ENCODE measurements at regions not wholly inside any gene's neighbourhood (a gene's known extent, or its start where the extent isn't known, plus 50 kb on each side); places are given as distances from the start of the nearest gene placed in this dataset.

- TF ChIP-seq HIC1 (tag by site-specific recombination; IDR thresholded peaks at IDR 0.05) (no peak), SCRT2 (tag by site-specific recombination; IDR thresholded peaks at IDR 0.05) (peak; percentile 37; the same call in 1 of the 2 replicates), ZNF10 (tag by site-specific recombination; IDR thresholded peaks at IDR 0.05) (no peak), ZFP3 (tag by site-specific recombination; IDR thresholded peaks at IDR 0.05; ENCODE audit: low read depth) (0 out of 2 replicates have a peak, but pooled peaks have one; percentile 26), YY1 (tag by site-specific recombination; IDR thresholded peaks at IDR 0.05) (no peak), FEZF1 (tag by site-specific recombination; IDR thresholded peaks at IDR 0.05) (peak; percentile 92), KLF9 (tag by site-specific recombination; IDR thresholded peaks at IDR 0.05; ENCODE audit: low read depth) (0 out of 2 replicates have a peak, but pooled peaks have one; percentile 28), ZNF175 (tag by site-specific recombination; IDR thresholded peaks at IDR 0.05) (no peak), ZEB2 (tag by site-specific recombination; IDR thresholded peaks at IDR 0.05) (peak; percentile 45; the same call in 1 of the 2 replicates), ZNF488 (tag by site-specific recombination; IDR thresholded peaks at IDR 0.05) (peak; percentile 87), ZNF155 (tag by site-specific recombination; IDR thresholded peaks at IDR 0.05) (no peak), ZNF596 (tag by site-specific recombination; IDR thresholded peaks at IDR 0.05) (peak; percentile 64), OSR2 (tag by site-specific recombination; IDR thresholded peaks at IDR 0.05) (peak; percentile 90), ZNF423 (tag by site-specific recombination; IDR thresholded peaks at IDR 0.05) (peak; percentile 80; the same call in 1 of the 2 replicates), ZNF24 (tag by site-specific recombination; IDR thresholded peaks at IDR 0.05) (peak; percentile 78), ZSCAN30 (tag by site-specific recombination; IDR thresholded peaks at IDR 0.05) (peak; percentile 79)
Measured at GRCh38 chr5:124263680-124264491, 482.6 kb downstream of the ZNF608 start (continued).

GRCh38 chr5:124262991-124263571 is 483.4 kb downstream of the ZNF608 start:
- Histone ChIP-seq H3K36me3 (ENCODE audit: control insufficient read depth in 2 of 2, insufficient read depth in 1 of 2, low read length in 2 of 2) (no peaks in the 10 kb centered on the region), H3K27ac (ENCODE audit: extremely low read depth, low read depth, low read length) (no peak overlapping the region), H3K4me1 (ENCODE audit: control insufficient read depth, insufficient read depth, low read length) (peaks cover 14% of the 10 kb centered on the region), H3K9me3 (ENCODE audit: control insufficient read depth, insufficient read depth, low read depth, low read length) (no peaks in the 10 kb centered on the region), H3K4me3 (ENCODE audit: low read depth, low read length) (no peak overlapping the region)
- POLR2A ChIA-PET: no interaction called here
- CTCF ChIA-PET: no interaction called here
- TF ChIP-seq ZNF692 (tag by site-specific recombination; IDR thresholded peaks at IDR 0.05) (no peak), RBAK (tag by site-specific recombination; IDR thresholded peaks at IDR 0.05) (no peak), ZNF701 (tag by site-specific recombination; IDR thresholded peaks at IDR 0.05) (no peak), ZNF664 (tag by site-specific recombination; IDR thresholded peaks at IDR 0.05) (no peak), ZNF114 (tag by site-specific recombination; IDR thresholded peaks at IDR 0.05) (no peak), WT1 (tag by site-specific recombination; IDR thresholded peaks at IDR 0.05) (no peak), ZNF366 (tag by site-specific recombination; conservative IDR thresholded peaks at IDR 0.05) (no peak), ZNF704 (tag by site-specific recombination; IDR thresholded peaks at IDR 0.05) (no peak), ZNF324 (tag by site-specific recombination; IDR thresholded peaks at IDR 0.05) (no peak), ZFP41 (tag by site-specific recombination; IDR thresholded peaks at IDR 0.05; ENCODE audit: borderline replicate concordance) (no peak), ZFP37 (tag by site-specific recombination; IDR thresholded peaks at IDR 0.05) (no peak), HOXC10 (CRISPR knock-in tag; IDR thresholded peaks at IDR 0.05) (no peak), ZNF677 (tag by site-specific recombination; IDR thresholded peaks at IDR 0.05) (no peak), CTCF (tag by site-specific recombination; IDR thresholded peaks at IDR 0.05) (no peak), ZNF621 (tag by site-specific recombination; IDR thresholded peaks at IDR 0.05) (no peak)

Data from HEK293 (cell line).